ENCODE measurements at regions not wholly inside any gene's neighbourhood (a gene's known extent, or its start where the extent isn't known, plus 50 kb on each side); places are given as distances from the start of the nearest gene placed in this dataset.

- Histone ChIP-seq H2AK5ac (ENCODE audit: low read depth, low read length) (no peak overlapping the region), H3K4me3 (ENCODE audit: low read length in 2 of 2) (no peak overlapping the region), H3K4me2 (ENCODE audit: insufficient read depth, low read length, poor library complexity, severe bottlenecking) (no peak overlapping the region), H3K36me3 (replicated peaks in 1 of 2; ENCODE audit: control insufficient read depth in 2 of 2, insufficient read depth in 2 of 2, low read length in 2 of 2) (no peaks in the 10 kb centered on the region), H2BK5ac (ENCODE audit: low read length) (no peak overlapping the region), H3K14ac (ENCODE audit: low read length) (no peak overlapping the region), H3K9me3 (replicated peaks in 1 of 2; ENCODE audit: control insufficient read depth in 2 of 2, insufficient read depth in 1 of 2, low read depth in 1 of 2, low read length in 2 of 2) (peaks cover 4 to 19% of the 10 kb centered on the region in 2 donors), H2BK12ac (ENCODE audit: low read length) (no peak overlapping the region), H3K4ac (ENCODE audit: low read length) (no peak overlapping the region), H3K18ac (ENCODE audit: low read length) (no peak overlapping the region), H2BK15ac (ENCODE audit: low read length) (no peak overlapping the region), H3K4me1 (ENCODE audit: control insufficient read depth in 2 of 2, insufficient read depth in 1 of 2, low read depth in 1 of 2, low read length in 2 of 2) (no peaks in the 10 kb centered on the region), H3K9ac (ENCODE audit: low read depth, low read length, poor library complexity) (no peak overlapping the region), H4K8ac (ENCODE audit: low read depth, low read length) (no peak overlapping the region), H3K79me1 (ENCODE audit: low read depth, low read length) (no peaks in the 10 kb centered on the region), H3K23ac (ENCODE audit: low read depth, low read length, poor library complexity) (no peak overlapping the region), H3K27ac (replicated peaks; ENCODE audit: low read length) (no peak overlapping the region), H2BK120ac (ENCODE audit: low read depth, low read length) (no peak overlapping the region), H3K27me3 (ENCODE audit: control insufficient read depth in 3 of 3, insufficient read depth in 3 of 3, low read depth in 1 of 3, low read length in 3 of 3) (no peaks in the 10 kb centered on the region), H4K91ac (ENCODE audit: low read depth, low read length, poor library complexity) (no peak overlapping the region), H2AFZ (ENCODE audit: low read length) (no peak overlapping the region)
- no CpG with 5 or more reads among the region's 2 CpGs for WGBS, 2 donors (ENCODE audit: extremely low coverage in 2 of 2, insufficient read length in 2 of 2, insufficient replicate concordance in 1 of 2)
- DNase-seq (ENCODE audit: low spot score) = no peak
Observed at GRCh38 chr2:12861344-12861930, 144.7 kb downstream of the TRIB2 start.

- H3K36me3 ChIP-seq (replicated peaks in 1 of 2; ENCODE audit: control insufficient read depth in 2 of 2, insufficient read depth in 2 of 2, low read length in 2 of 2) = no peaks in the 10 kb centered on the region
- H3K9ac ChIP-seq (ENCODE audit: low read depth, low read length, poor library complexity) = no peak overlapping the region
- H3K4me3 ChIP-seq (ENCODE audit: low read length in 2 of 2) = no peak overlapping the region
- H3K4me2 ChIP-seq (ENCODE audit: insufficient read depth, low read length, poor library complexity, severe bottlenecking) = no peak overlapping the region
- no peak overlapping the region for H2BK12ac ChIP-seq (ENCODE audit: low read length)
- H4K8ac ChIP-seq (ENCODE audit: low read depth, low read length) = no peak overlapping the region
- no peak overlapping the region for H3K27ac ChIP-seq (replicated peaks; ENCODE audit: low read length)
- H3K14ac ChIP-seq (ENCODE audit: low read length) = no peak overlapping the region
- H3K27me3 ChIP-seq (ENCODE audit: control insufficient read depth in 3 of 3, insufficient read depth in 3 of 3, low read depth in 1 of 3, low read length in 3 of 3) = no peaks in the 10 kb centered on the region
- no peaks in the 10 kb centered on the region for H3K4me1 ChIP-seq (ENCODE audit: control insufficient read depth in 2 of 2, insufficient read depth in 1 of 2, low read depth in 1 of 2, low read length in 2 of 2)
- H3K18ac ChIP-seq (ENCODE audit: low read length) = no peak overlapping the region
- H3K23ac ChIP-seq (ENCODE audit: low read depth, low read length, poor library complexity) = no peak overlapping the region
- H4K91ac ChIP-seq (ENCODE audit: low read depth, low read length, poor library complexity) = no peak overlapping the region
- no peaks in the 10 kb centered on the region for H3K79me1 ChIP-seq (ENCODE audit: low read depth, low read length)
- peaks cover 4 to 19% of the 10 kb centered on the region in 2 donors for H3K9me3 ChIP-seq (replicated peaks in 1 of 2; ENCODE audit: control insufficient read depth in 2 of 2, insufficient read depth in 1 of 2, low read depth in 1 of 2, low read length in 2 of 2)
- H2AK5ac ChIP-seq (ENCODE audit: low read depth, low read length) = no peak overlapping the region
- H2BK5ac ChIP-seq (ENCODE audit: low read length) = no peak overlapping the region
- no peak overlapping the region for H2AFZ ChIP-seq (ENCODE audit: low read length)
- H2BK15ac ChIP-seq (ENCODE audit: low read length) = no peak overlapping the region
- H3K4ac ChIP-seq (ENCODE audit: low read length) = no peak overlapping the region
- no peak overlapping the region for H2BK120ac ChIP-seq (ENCODE audit: low read depth, low read length)
- no peak for DNase-seq (ENCODE audit: low spot score)
Observed at GRCh38 chr2:12862541-12862940, 145.8 kb downstream of the TRIB2 start.

GRCh38 chr2:12863937-12864336 lies 147.2 kb downstream of the TRIB2 start:
- no peak overlapping the region for H3K18ac ChIP-seq (ENCODE audit: low read length)
- no peak overlapping the region for H2BK120ac ChIP-seq (ENCODE audit: low read depth, low read length)
- H2BK12ac ChIP-seq (ENCODE audit: low read length) = no peak overlapping the region
- H3K79me1 ChIP-seq (ENCODE audit: low read depth, low read length) = no peaks in the 10 kb centered on the region
- WGBS, 2 donors (ENCODE audit: extremely low coverage in 2 of 2, insufficient read length in 2 of 2, insufficient replicate concordance in 1 of 2) = no CpG with 5 or more reads among the region's 2 CpGs
- no peak overlapping the region for H3K23ac ChIP-seq (ENCODE audit: low read depth, low read length, poor library complexity)
- H3K27ac ChIP-seq (replicated peaks; ENCODE audit: low read length) = no peak overlapping the region
- no peak overlapping the region for H3K14ac ChIP-seq (ENCODE audit: low read length)
- H2BK15ac ChIP-seq (ENCODE audit: low read length) = no peak overlapping the region
- no peak overlapping the region for H3K4ac ChIP-seq (ENCODE audit: low read length)
- no peak overlapping the region for H2BK5ac ChIP-seq (ENCODE audit: low read length)
- H3K4me1 ChIP-seq (ENCODE audit: control insufficient read depth in 2 of 2, insufficient read depth in 1 of 2, low read depth in 1 of 2, low read length in 2 of 2) = no peaks in the 10 kb centered on the region
- H3K4me3 ChIP-seq (ENCODE audit: low read length in 2 of 2) = no peak overlapping the region
- H3K36me3 ChIP-seq (replicated peaks in 1 of 2; ENCODE audit: control insufficient read depth in 2 of 2, insufficient read depth in 2 of 2, low read length in 2 of 2) = no peaks in the 10 kb centered on the region
- no peak overlapping the region for H3K4me2 ChIP-seq (ENCODE audit: insufficient read depth, low read length, poor library complexity, severe bottlenecking)
- H4K91ac ChIP-seq (ENCODE audit: low read depth, low read length, poor library complexity) = no peak overlapping the region
- H4K8ac ChIP-seq (ENCODE audit: low read depth, low read length) = no peak overlapping the region
- no peak overlapping the region for H2AK5ac ChIP-seq (ENCODE audit: low read depth, low read length)
- H3K9me3 ChIP-seq (replicated peaks in 1 of 2; ENCODE audit: control insufficient read depth in 2 of 2, insufficient read depth in 1 of 2, low read depth in 1 of 2, low read length in 2 of 2) = peaks cover 4 to 19% of the 10 kb centered on the region in 2 donors
- no peaks in the 10 kb centered on the region for H3K27me3 ChIP-seq (ENCODE audit: control insufficient read depth in 3 of 3, insufficient read depth in 3 of 3, low read depth in 1 of 3, low read length in 3 of 3)
- no peak for DNase-seq (ENCODE audit: low spot score)
- H3K9ac ChIP-seq (ENCODE audit: low read depth, low read length, poor library complexity) = no peak overlapping the region
- no peak overlapping the region for H2AFZ ChIP-seq (ENCODE audit: low read length)

GRCh38 chr2:12867631-12868287 lies 151.0 kb downstream of the TRIB2 start:
- no CpG with 5 or more reads among the region's 5 CpGs for WGBS, 2 donors (ENCODE audit: extremely low coverage in 2 of 2, insufficient read length in 2 of 2, insufficient replicate concordance in 1 of 2)
- Histone ChIP-seq H2BK120ac (ENCODE audit: low read depth, low read length) (no peak overlapping the region), H3K4me1 (ENCODE audit: control insufficient read depth in 2 of 2, insufficient read depth in 1 of 2, low read depth in 1 of 2, low read length in 2 of 2) (no peaks in the 10 kb centered on the region), H3K23ac (ENCODE audit: low read depth, low read length, poor library complexity) (no peak overlapping the region), H3K9ac (ENCODE audit: low read depth, low read length, poor library complexity) (no peak overlapping the region), H2BK12ac (ENCODE audit: low read length) (no peak overlapping the region), H3K27ac (replicated peaks; ENCODE audit: low read length) (no peak overlapping the region), H3K36me3 (replicated peaks in 1 of 2; ENCODE audit: control insufficient read depth in 2 of 2, insufficient read depth in 2 of 2, low read length in 2 of 2) (no peaks in the 10 kb centered on the region), H3K4ac (ENCODE audit: low read length) (no peak overlapping the region), H3K18ac (ENCODE audit: low read length) (no peak overlapping the region), H4K8ac (ENCODE audit: low read depth, low read length) (no peak overlapping the region), H2BK15ac (ENCODE audit: low read length) (no peak overlapping the region), H3K79me1 (ENCODE audit: low read depth, low read length) (no peaks in the 10 kb centered on the region), H3K14ac (ENCODE audit: low read length) (no peak overlapping the region), H3K4me2 (ENCODE audit: insufficient read depth, low read length, poor library complexity, severe bottlenecking) (no peak overlapping the region), H2BK5ac (ENCODE audit: low read length) (no peak overlapping the region), H3K9me3 (replicated peaks in 1 of 2; ENCODE audit: control insufficient read depth in 2 of 2, insufficient read depth in 1 of 2, low read depth in 1 of 2, low read length in 2 of 2) (peaks cover 3 to 13% of the 10 kb centered on the region in 2 donors), H3K4me3 (ENCODE audit: low read length in 2 of 2) (no peak overlapping the region), H3K27me3 (ENCODE audit: control insufficient read depth in 3 of 3, insufficient read depth in 3 of 3, low read depth in 1 of 3, low read length in 3 of 3) (no peaks in the 10 kb centered on the region), H2AK5ac (ENCODE audit: low read depth, low read length) (no peak overlapping the region), H4K91ac (ENCODE audit: low read depth, low read length, poor library complexity) (no peak overlapping the region), H2AFZ (ENCODE audit: low read length) (no peak overlapping the region)
- no peak for DNase-seq (ENCODE audit: low spot score)

All from neuronal stem cell (in vitro differentiated cells).